ENCODE measurements at regions not wholly inside any gene's neighbourhood (a gene's known extent, or its start where the extent isn't known, plus 50 kb on each side); places are given as distances from the start of the nearest gene placed in this dataset.
"Not testable (repeated sequence)": the region's sequence is repeated elsewhere in the genome, so short reads cannot be mapped to it uniquely, and the experiment has no call there.

- H3K36me3 ChIP-seq: no peaks in the 10 kb centered on the region
- no peak overlapping the region for H3K27ac ChIP-seq
- no peak overlapping the region for H3K4me3 ChIP-seq
- DNase-seq (no peak), ATAC-seq (no peak)
- intact Hi-C loops (cut with DNase I): no loop called here
- no peaks in the 10 kb centered on the region for H3K27me3 ChIP-seq
- TF ChIP-seq POLR2A (IDR thresholded peaks at IDR 0.05): no peak
- no peak for TF ChIP-seq CTCF (IDR thresholded peaks at IDR 0.05)
- no peaks in the 10 kb centered on the region for H3K9me3 ChIP-seq
- 44% methylated on average over 1 of the region's 1 CpG for WGBS (ENCODE audit: insufficient coverage, low coverage, low lambda C conversion rate, missing lambda C conversion rate)
- H3K4me1 ChIP-seq: no peaks in the 10 kb centered on the region
Measured at GRCh38 chr14:83171761-83172160, 1638.1 kb upstream of the SEL1L start.

DNA sequence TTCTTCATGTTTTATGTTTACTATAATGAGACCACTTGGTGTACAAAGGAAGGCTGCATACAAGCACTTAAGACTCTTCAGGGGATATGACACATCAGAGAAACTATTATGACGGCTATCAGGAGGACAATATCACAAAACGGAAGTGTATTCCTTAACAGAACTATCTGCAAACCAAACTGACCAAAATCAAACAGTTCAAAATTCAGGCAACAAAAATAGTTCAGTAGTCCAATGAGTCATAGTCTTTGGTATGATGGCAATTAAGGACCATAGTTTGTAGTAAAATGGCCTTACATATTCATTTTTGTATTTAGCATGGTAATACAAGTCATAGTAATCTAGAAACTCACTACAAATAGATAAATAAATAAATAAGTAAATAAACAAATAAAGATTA lies 1638.7 kb upstream of the SEL1L start:
- intact Hi-C loops (cut with DNase I): no loop called here

DNA sequence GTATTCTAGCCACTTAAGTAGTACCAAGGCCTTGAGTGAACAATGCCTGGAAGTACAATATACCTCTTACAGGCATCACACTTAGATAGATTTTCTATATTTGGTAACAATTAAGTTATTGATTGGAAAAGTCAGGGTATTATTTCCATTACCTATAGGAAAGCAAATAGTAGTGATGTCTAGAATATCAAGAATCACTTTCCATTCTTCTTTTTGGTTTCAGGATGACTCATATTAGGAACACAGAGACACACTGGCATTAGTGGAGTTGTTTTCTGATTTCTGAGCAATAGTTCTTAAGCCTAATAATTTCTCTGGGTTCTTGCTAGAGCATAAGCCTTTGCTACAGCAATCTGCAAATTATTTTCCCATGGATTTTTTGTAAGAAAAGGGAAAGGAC lies 1640.0 kb upstream of the SEL1L start:
- ATAC-seq (no peak), DNase-seq (no peak)
- Histone ChIP-seq H3K27me3 (no peaks in the 10 kb centered on the region), H3K27ac (no peak overlapping the region), H3K4me3 (no peak overlapping the region), H3K4me1 (no peaks in the 10 kb centered on the region), H3K36me3 (no peaks in the 10 kb centered on the region), H3K9me3 (no peaks in the 10 kb centered on the region)
- TF ChIP-seq POLR2A (IDR thresholded peaks at IDR 0.05) (no peak), CTCF (IDR thresholded peaks at IDR 0.05) (no peak)
- intact Hi-C loops (cut with DNase I): no loop called here

More for the DNA sequence above, 1638.7 kb upstream of the SEL1L start:
- Histone ChIP-seq H3K4me3 (no peak overlapping the region), H3K27me3 (no peaks in the 10 kb centered on the region), H3K27ac (no peak overlapping the region), H3K4me1 (no peaks in the 10 kb centered on the region), H3K9me3 (no peaks in the 10 kb centered on the region), H3K36me3 (no peaks in the 10 kb centered on the region)
- ATAC-seq (no peak), DNase-seq (no peak)
- 53% methylated on average over 2 of the region's 2 CpGs for WGBS (ENCODE audit: insufficient coverage, low coverage, low lambda C conversion rate, missing lambda C conversion rate)
- no peak for TF ChIP-seq CTCF (IDR thresholded peaks at IDR 0.05)
- no peak for TF ChIP-seq POLR2A (IDR thresholded peaks at IDR 0.05)

GRCh38 chr14:83184531-83184930 lies 1650.9 kb upstream of the SEL1L start:
- no peaks in the 10 kb centered on the region for H3K36me3 ChIP-seq
- ATAC-seq (no peak), DNase-seq (no peak)
- H3K4me3 ChIP-seq: no peak overlapping the region
- H3K9me3 ChIP-seq: no peaks in the 10 kb centered on the region
- intact Hi-C loops (cut with DNase I): no loop called here
- no peaks in the 10 kb centered on the region for H3K4me1 ChIP-seq
- no peaks in the 10 kb centered on the region for H3K27me3 ChIP-seq
- H3K27ac ChIP-seq: no peak overlapping the region
- no peak for TF ChIP-seq POLR2A (IDR thresholded peaks at IDR 0.05)
- no peak for TF ChIP-seq CTCF (IDR thresholded peaks at IDR 0.05)
- 62% methylated on average over 5 of the region's 5 CpGs for WGBS (ENCODE audit: insufficient coverage, low coverage, low lambda C conversion rate, missing lambda C conversion rate)

DNA sequence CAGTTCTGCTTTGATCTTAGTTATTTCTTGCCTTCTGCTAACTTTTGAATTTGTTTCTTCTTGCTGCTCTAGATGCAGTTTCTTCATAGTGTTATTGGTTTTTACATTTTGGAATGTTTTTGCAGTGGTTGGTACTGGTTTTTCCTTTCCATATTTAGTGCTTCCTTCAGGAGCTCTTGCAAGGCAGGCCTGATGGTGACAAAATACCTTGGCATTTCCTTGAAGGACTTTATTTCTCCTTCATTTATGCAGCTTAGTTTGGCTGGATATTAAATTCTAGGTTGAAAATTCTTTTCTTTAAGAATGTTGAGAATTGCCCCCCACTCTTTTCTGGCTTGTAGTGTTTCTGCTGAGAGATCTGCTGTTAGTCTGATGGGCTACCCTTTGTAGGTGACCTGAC lies 1654.7 kb upstream of the SEL1L start:
- H3K4me1 ChIP-seq; H3K36me3 ChIP-seq; DNase-seq; H3K27me3 ChIP-seq; H3K27ac ChIP-seq; H3K9me3 ChIP-seq; H3K4me3 ChIP-seq; ATAC-seq; intact Hi-C loops (cut with DNase I): not testable (repeated sequence)
